Omental fat pad (tissue), 3 donors: ENCODE measurements at regions not wholly inside any gene's neighbourhood (a gene's known extent, or its start where the extent isn't known, plus 50 kb on each side); places are given as distances from the start of the nearest gene placed in this dataset.

Experiments used
- ATAC-seq: fragments of 150-250 bp; one replicate; pipeline ENCODE4 v1.9.1; 2016; ENCODE audit warnings: mild to moderate bottlenecking, moderate library complexity; ENCODE audit not compliant: low FRiP score
- DNase-seq: peaks from one replicate; pipeline ENCODE4 v3.0.0-alpha.2; 2019; ENCODE audit warnings: low spot score
- CTCF ChIP-seq, 3 donors: fragments of 450-650 bp; IDR thresholded peaks; one replicate each; pipeline ENCODE4 v1.5.1; 2016 to 2017; ENCODE audit warnings: antibody characterized with exemption in 3 of 3, mild to moderate bottlenecking in 3 of 3, moderate library complexity in 2 of 3

DNA sequence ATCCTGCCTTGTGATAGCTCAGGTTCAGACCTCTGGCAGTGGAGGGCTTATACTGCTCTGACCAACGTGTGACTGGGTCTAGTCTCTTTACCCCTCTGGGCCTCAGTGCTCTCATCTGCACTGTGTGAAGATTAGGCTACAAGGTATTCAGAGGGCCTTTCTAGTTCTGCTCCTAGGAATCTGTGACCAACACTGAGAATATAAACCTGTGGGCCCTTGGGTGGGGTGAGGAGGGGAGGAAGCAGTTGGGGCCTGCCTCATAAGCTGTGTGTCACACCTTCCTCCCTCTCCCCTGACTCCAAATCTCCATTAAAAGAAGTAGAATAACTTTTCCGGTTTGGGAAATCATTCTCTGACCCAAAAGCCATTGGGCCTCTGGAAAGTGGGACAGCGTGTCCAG, 66.3 kb upstream of the MSN start:
- TF ChIP-seq CTCF (IDR thresholded peaks at IDR 0.05) = no peak
- DNase-seq (no peak), ATAC-seq (no peak)

DNA sequence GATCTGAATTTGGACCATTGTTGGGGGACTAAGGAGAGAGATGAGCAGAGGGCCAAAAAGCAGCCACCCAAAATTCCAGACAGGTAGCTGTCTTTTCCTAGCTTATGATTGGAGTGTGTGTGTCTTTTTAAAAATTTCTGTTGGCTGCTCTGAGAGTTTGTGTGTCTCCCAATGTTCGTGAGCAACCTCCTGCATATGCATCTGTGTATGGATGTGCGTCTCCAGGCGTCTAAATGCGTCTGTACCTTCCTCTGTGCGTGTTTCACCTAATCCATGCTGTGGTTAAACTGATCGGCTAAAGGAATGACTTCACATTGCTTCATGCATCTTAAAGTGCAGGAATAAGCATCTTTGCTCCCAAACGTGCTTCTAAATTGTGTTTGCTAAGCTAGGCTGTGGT, 65.5 kb upstream of the LAS1L start:
- ATAC-seq = no peak
- DNase-seq = no peak

GRCh38 chrX:65598559-65599147, 64.1 kb upstream of the LAS1L start:
- DNase-seq (no peak), ATAC-seq (no peak)
- TF ChIP-seq CTCF (IDR thresholded peaks at IDR 0.05) = no peak

More for the DNA sequence above, 65.5 kb upstream of the LAS1L start:
- no peak for TF ChIP-seq CTCF (IDR thresholded peaks at IDR 0.05)

DNA sequence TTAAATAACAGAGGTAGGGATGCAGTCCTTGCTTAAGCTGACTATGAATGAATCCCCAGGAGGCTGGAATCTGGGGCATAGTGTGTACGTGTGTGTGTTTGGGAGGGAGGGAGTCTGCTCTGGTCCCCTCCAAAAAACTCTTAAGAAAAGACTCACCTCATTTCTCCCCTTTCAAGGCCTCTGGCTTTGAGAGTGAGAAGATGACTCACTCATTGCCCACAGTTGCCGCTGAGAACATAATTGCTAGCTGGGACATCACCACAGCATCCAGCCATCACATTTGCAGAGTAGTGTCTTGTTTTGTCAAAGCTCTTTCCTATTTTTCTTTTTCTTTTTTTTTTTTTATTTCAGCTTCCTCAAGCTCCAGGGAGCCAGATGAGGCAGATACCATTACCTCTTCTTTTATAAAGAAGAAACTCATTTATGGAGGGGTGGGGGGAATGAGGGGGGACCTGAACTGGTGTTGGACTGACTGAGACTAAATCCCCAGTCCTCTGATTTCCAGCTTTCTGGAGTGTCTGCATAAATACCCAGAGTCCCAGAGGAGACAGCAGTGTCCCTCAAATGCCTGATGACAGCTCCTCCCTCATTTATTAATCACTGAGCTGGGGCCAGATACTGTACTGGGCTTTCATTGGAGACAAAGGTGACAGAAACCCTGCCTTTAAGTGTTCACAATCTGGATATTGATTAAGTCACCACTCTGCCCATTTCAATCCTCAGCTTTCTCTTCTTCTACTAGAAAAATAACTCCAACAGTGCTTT, 61.9 kb upstream of the LAS1L start:
- no peak for DNase-seq
- ATAC-seq = no peak
- TF ChIP-seq CTCF (IDR thresholded peaks at IDR 0.05) = no peak

GRCh38 chrX:65595460-65595876, 60.9 kb upstream of the LAS1L start:
- TF ChIP-seq CTCF (IDR thresholded peaks at IDR 0.05) = peak in 2 of 3 donors; percentile 95 to 96
- ATAC-seq = peak; percentile 94
- DNase-seq = peak; percentile 100

DNA sequence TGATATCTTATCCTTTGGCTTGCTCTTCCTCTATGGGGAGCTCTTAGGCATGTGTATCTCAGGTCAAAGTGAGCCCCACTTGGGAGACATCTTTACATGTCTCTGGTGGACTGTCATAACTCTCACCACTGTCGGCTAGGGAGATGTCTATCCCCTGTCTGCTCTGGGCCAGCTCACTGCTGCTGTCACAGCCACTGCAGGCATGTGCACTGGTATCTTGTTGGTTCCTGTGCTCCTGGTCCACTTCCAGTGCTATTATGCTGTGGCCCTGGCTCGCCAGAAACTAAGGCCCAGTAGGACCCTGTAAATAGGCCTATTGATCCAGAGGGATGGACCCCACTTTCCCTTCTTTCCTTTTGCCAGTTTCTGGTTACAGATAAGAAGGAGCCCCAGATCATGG, 56.6 kb upstream of the LAS1L start:
- no peak for ATAC-seq
- no peak for TF ChIP-seq CTCF (IDR thresholded peaks at IDR 0.05)
- DNase-seq = no peak

DNA sequence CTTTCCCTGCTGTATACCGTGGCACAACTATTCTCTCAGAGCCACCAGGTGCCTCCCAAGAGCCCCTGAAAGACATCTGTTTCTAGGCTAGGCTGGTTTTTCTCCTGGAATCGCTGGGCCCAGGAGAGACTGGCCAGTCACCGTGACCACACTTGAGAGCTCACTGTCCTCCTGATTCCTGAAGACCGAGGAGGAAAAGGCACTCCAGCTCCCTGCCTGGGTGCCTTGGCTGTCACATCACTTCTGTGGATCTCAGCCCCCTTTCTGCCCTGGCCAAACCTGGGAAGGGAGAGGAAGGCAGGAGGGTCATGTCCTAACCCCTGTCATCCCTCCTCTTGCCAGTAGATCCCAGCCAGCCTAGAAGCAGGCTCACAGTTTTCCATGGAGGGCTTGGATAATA, 54.7 kb upstream of the LAS1L start:
- no peak for TF ChIP-seq CTCF (IDR thresholded peaks at IDR 0.05)
- no peak for DNase-seq

More for the DNA sequence above, 54.7 kb upstream of the LAS1L start:
- ATAC-seq = no peak
